ENCODE measurements at regions not wholly inside any gene's neighbourhood (a gene's known extent, or its start where the extent isn't known, plus 50 kb on each side); places are given as distances from the start of the nearest gene placed in this dataset.
A peak's percentile ranks its signal among the peaks of the same experiment; 100 is the strongest.

DNA sequence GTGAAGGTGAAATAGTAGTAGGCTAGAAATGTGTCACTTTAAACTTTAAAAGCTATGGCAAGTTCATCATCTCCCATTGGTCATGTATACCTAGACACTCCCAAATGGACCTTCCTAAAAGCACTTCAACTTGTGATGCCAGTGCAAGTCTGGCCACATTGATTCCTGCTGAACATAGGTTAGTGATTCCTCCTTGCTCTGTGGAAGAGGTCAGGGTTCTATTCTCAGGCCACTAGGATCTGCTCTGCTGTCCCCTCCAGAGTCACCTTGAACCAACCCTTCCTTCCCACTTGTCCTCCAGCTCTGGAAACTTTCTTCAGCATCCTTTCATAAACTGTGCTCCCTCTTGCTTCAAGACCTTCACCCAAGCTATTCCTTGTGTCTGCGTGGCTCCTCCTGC lies 301.7 kb downstream of the RPLP1 start:
- no peak for TF ChIP-seq EZH2phosphoT487 (IDR thresholded peaks at IDR 0.05; ENCODE audit: borderline replicate concordance)
- TF ChIP-seq, protein P1, sequence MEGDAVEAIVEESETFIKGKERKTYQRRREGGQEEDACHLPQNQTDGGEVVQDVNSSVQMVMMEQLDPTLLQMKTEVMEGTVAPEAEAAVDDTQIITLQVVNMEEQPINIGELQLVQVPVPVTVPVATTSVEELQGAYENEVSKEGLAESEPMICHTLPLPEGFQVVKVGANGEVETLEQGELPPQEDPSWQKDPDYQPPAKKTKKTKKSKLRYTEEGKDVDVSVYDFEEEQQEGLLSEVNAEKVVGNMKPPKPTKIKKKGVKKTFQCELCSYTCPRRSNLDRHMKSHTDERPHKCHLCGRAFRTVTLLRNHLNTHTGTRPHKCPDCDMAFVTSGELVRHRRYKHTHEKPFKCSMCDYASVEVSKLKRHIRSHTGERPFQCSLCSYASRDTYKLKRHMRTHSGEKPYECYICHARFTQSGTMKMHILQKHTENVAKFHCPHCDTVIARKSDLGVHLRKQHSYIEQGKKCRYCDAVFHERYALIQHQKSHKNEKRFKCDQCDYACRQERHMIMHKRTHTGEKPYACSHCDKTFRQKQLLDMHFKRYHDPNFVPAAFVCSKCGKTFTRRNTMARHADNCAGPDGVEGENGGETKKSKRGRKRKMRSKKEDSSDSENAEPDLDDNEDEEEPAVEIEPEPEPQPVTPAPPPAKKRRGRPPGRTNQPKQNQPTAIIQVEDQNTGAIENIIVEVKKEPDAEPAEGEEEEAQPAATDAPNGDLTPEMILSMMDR (conservative IDR thresholded peaks at IDR 0.05; ENCODE audit: low read length): no peak
- Histone ChIP-seq H3K27me3 (ENCODE audit: insufficient read depth, low read length, poor library complexity, severe bottlenecking) (no peaks in the 10 kb centered on the region), H3K4me2 (ENCODE audit: low read depth, low read length, poor library complexity, severe bottlenecking) (peak overlapping the region; percentile 68), H2AFZ (ENCODE audit: low read length) (no peak overlapping the region), H3K9me3 (ENCODE audit: insufficient read depth, low read depth, low read length) (no peaks in the 10 kb centered on the region; the same call in 1 of the 2 replicates), H3K9ac (ENCODE audit: low read depth, low read length, poor library complexity, severe bottlenecking) (no peak overlapping the region), H3K79me2 (ENCODE audit: insufficient read depth, low read length) (no peaks in the 10 kb centered on the region), H3K36me3 (ENCODE audit: insufficient read depth, low read length) (no peaks in the 10 kb centered on the region), H3F3A (ENCODE audit: low read depth) (0 out of 2 replicates have a peak, but pooled peaks cover 4% of the 10 kb centered on the region), H3K4me3 (ENCODE audit: low read length, poor library complexity, severe bottlenecking) (no peak overlapping the region), H4K20me1 (ENCODE audit: insufficient read depth, low read length, poor library complexity, severe bottlenecking) (no peaks in the 10 kb centered on the region), H3K9me2 (replicated peaks; ENCODE audit: low read depth, low read length) (no peaks in the 10 kb centered on the region), H3K4me1 (ENCODE audit: insufficient read depth, low read length, poor library complexity, severe bottlenecking) (peaks cover 52% of the 10 kb centered on the region)

DNA sequence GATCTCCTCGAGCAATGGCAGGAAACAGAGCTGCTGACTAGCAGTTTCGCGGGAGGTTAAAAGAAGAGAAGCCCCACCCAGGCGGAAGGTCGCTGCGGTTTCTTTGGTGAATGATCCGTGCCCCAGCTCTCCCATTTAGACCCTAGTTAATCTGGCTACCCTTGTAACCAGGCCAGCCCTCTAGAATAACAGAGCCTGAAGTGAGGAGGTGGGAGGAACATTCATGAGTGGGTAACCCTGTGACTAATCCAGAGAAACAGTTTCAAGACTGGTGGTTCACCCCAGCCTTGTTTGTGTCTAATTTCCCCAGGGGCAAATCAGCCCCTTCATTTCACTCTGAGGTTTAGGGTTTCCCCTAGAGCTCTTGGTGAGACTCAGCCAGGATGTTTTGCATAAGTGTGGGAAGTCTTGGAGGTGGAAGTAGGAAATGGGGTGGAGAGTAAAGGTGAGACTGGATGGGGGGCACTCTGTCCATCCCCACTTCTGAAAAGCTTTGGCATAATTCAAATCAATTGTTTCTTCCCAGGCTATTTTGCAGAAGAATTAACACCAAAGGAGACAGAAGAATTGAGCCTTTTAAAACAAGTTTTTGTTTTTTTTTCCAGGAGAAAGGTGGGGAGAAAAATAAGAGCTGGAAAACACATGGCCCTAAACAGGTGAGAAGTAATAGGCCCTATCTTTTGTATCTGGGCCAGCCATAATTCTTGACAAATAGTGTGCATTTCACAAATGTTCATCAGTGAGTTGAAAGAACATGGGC lies 303.1 kb downstream of the RPLP1 start:
- Histone ChIP-seq H3K4me1 (ENCODE audit: insufficient read depth, low read length, poor library complexity, severe bottlenecking) (peaks cover 66% of the 10 kb centered on the region), H4K20me1 (ENCODE audit: insufficient read depth, low read length, poor library complexity, severe bottlenecking) (no peaks in the 10 kb centered on the region), H2AFZ (ENCODE audit: low read length) (no peak overlapping the region), H3K4me2 (ENCODE audit: low read depth, low read length, poor library complexity, severe bottlenecking) (peak overlapping the region; percentile 68), H3K36me3 (ENCODE audit: insufficient read depth, low read length) (no peaks in the 10 kb centered on the region), H3K27me3 (ENCODE audit: insufficient read depth, low read length, poor library complexity, severe bottlenecking) (no peaks in the 10 kb centered on the region), H3K4me3 (ENCODE audit: low read length, poor library complexity, severe bottlenecking) (peak overlapping the region; percentile 33), H3F3A (ENCODE audit: low read depth) (peaks cover 13% of the 10 kb centered on the region; the same call in 1 of the 2 replicates), H3K9me2 (replicated peaks; ENCODE audit: low read depth, low read length) (no peaks in the 10 kb centered on the region), H3K9ac (ENCODE audit: low read depth, low read length, poor library complexity, severe bottlenecking) (no peak overlapping the region), H3K9me3 (ENCODE audit: insufficient read depth, low read depth, low read length) (no peaks in the 10 kb centered on the region; the same call in 1 of the 2 replicates), H3K79me2 (ENCODE audit: insufficient read depth, low read length) (no peaks in the 10 kb centered on the region)
- TF ChIP-seq, protein P1 (conservative IDR thresholded peaks at IDR 0.05; ENCODE audit: low read length): no peak
- no peak for TF ChIP-seq EZH2phosphoT487 (IDR thresholded peaks at IDR 0.05; ENCODE audit: borderline replicate concordance)

DNA sequence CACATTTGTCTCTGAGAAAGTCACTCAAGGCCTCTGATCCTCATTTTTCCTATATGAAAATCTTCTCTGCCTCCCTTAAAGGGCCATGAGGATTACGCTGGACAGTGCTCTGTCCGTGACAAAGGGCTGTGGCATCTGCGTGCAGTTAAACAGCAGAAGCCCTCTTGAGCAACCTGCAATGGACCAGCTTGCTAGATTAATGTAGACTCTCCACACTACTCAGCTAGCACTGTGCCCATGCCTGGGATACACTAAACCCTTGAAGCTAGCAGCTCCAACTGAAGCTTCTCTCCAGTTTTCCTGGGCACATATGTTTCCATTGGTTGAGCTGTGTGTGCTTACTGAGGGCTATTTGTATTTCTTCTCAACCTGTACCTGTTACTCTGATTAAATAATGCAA lies 303.8 kb downstream of the RPLP1 start:
- no peaks in the 10 kb centered on the region for H3K79me2 ChIP-seq (ENCODE audit: insufficient read depth, low read length)
- no peaks in the 10 kb centered on the region; the same call in 1 of the 2 replicates for H3K9me3 ChIP-seq (ENCODE audit: insufficient read depth, low read depth, low read length)
- no peaks in the 10 kb centered on the region for H3K27me3 ChIP-seq (ENCODE audit: insufficient read depth, low read length, poor library complexity, severe bottlenecking)
- H2AFZ ChIP-seq (ENCODE audit: low read length): no peak overlapping the region
- H3K4me2 ChIP-seq (ENCODE audit: low read depth, low read length, poor library complexity, severe bottlenecking): peak overlapping the region; percentile 68
- no peak overlapping the region for H3K4me3 ChIP-seq (ENCODE audit: low read length, poor library complexity, severe bottlenecking)
- H4K20me1 ChIP-seq (ENCODE audit: insufficient read depth, low read length, poor library complexity, severe bottlenecking): no peaks in the 10 kb centered on the region
- H3K36me3 ChIP-seq (ENCODE audit: insufficient read depth, low read length): no peaks in the 10 kb centered on the region
- H3F3A ChIP-seq (ENCODE audit: low read depth): peaks cover 13% of the 10 kb centered on the region; the same call in 1 of the 2 replicates
- H3K4me1 ChIP-seq (ENCODE audit: insufficient read depth, low read length, poor library complexity, severe bottlenecking): peaks cover 71% of the 10 kb centered on the region
- TF ChIP-seq, protein P1 (conservative IDR thresholded peaks at IDR 0.05; ENCODE audit: low read length): no peak
- no peak for TF ChIP-seq EZH2phosphoT487 (IDR thresholded peaks at IDR 0.05; ENCODE audit: borderline replicate concordance)
- no peaks in the 10 kb centered on the region for H3K9me2 ChIP-seq (replicated peaks; ENCODE audit: low read depth, low read length)
- no peak overlapping the region for H3K9ac ChIP-seq (ENCODE audit: low read depth, low read length, poor library complexity, severe bottlenecking)

Measured in Loucy (cell line).